Left ventricle myocardium inferior (tissue), 1 donor: ENCODE measurements at regions not wholly inside any gene's neighbourhood (a gene's known extent, or its start where the extent isn't known, plus 50 kb on each side); places are given as distances from the start of the nearest gene placed in this dataset.

Source experiments
- DNase-seq: peaks from one replicate; pipeline ENCODE4 v3.0.0-alpha.2; 2020
- H3K27ac ChIP-seq: fragments of 200-600 bp; replicated peaks from 2 replicates; pipeline ENCODE4 v1.8.0; 2021
- H3K27me3 ChIP-seq: fragments of 200-600 bp; 2 replicates; pipeline ENCODE4 v1.8.0; 2021; ENCODE audit warnings: low read depth
- H3K36me3 ChIP-seq: fragments of 200-600 bp; 2 replicates; pipeline ENCODE4 v1.8.0; 2021
- H3K4me1 ChIP-seq: fragments of 200-600 bp; 2 replicates; pipeline ENCODE4 v1.8.0; 2021
- H3K4me3 ChIP-seq: fragments of 200-600 bp; 2 replicates; pipeline ENCODE4 v1.8.0; 2021; ENCODE audit warnings: mild to moderate bottlenecking, moderate library complexity
- H3K9me3 ChIP-seq: fragments of 200-600 bp; replicated peaks from 2 replicates; pipeline ENCODE4 v1.8.0; 2021
- intact Hi-C: fragments of 100-400 bp; cut with micrococcal nuclease; formaldehyde crosslinking; loops from one replicate; pipeline ENCODE4 v1.11.0; 2022
- TF ChIP-seq, protein P1 (sequence below): fragments of 200-600 bp; IDR thresholded peaks from 2 replicates; pipeline ENCODE4 v1.8.0; 2021; ENCODE audit warnings: antibody characterized with exemption, mild to moderate bottlenecking, borderline replicate concordance
- donor health status: DM: no; HTN: yes; CAD: no; lungs with severe emphysema.

DNA sequence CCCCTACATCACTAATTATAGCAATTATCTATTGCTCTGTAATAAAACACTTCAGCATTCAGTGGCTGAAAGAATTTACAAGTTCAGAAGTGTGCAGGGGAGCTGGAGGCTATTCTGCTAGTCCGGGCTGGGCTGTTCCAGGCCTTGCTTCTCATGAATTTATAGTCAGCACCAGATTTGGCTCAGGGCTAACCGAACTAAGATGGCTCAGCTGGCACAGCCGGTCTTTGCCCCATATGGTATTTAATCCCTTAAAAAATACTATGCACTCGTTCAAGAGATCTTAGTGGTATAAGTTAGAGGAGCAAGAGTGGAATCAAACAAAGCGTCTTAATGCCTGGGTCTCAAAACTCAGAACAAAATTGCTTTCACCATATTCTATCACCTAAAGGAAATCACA, 932.9 kb downstream of the XPNPEP1 start:
- Histone ChIP-seq H3K36me3 (no peaks in the 10 kb centered on the region), H3K4me1 (no peaks in the 10 kb centered on the region), H3K4me3 (no peak overlapping the region), H3K27ac (no peak overlapping the region), H3K27me3 (no peaks in the 10 kb centered on the region), H3K9me3 (no peaks in the 10 kb centered on the region)
- TF ChIP-seq, protein P1, sequence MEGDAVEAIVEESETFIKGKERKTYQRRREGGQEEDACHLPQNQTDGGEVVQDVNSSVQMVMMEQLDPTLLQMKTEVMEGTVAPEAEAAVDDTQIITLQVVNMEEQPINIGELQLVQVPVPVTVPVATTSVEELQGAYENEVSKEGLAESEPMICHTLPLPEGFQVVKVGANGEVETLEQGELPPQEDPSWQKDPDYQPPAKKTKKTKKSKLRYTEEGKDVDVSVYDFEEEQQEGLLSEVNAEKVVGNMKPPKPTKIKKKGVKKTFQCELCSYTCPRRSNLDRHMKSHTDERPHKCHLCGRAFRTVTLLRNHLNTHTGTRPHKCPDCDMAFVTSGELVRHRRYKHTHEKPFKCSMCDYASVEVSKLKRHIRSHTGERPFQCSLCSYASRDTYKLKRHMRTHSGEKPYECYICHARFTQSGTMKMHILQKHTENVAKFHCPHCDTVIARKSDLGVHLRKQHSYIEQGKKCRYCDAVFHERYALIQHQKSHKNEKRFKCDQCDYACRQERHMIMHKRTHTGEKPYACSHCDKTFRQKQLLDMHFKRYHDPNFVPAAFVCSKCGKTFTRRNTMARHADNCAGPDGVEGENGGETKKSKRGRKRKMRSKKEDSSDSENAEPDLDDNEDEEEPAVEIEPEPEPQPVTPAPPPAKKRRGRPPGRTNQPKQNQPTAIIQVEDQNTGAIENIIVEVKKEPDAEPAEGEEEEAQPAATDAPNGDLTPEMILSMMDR: no peak
- intact Hi-C loops: no loop called here
- DNase-seq: no peak

- TF ChIP-seq, protein P1: no peak
- no peak for DNase-seq
- intact Hi-C loops: no loop called here
- no peak overlapping the region for H3K27ac ChIP-seq
- no peak overlapping the region for H3K4me3 ChIP-seq
- no peaks in the 10 kb centered on the region for H3K4me1 ChIP-seq
- H3K9me3 ChIP-seq: no peaks in the 10 kb centered on the region
- H3K36me3 ChIP-seq: no peaks in the 10 kb centered on the region
- no peaks in the 10 kb centered on the region for H3K27me3 ChIP-seq
Observed at GRCh38 chr10:108989976-108990375, 933.3 kb downstream of the XPNPEP1 start.

- peaks cover 5% of the 10 kb centered on the region for H3K27me3 ChIP-seq
- no peak for DNase-seq
- H3K27ac ChIP-seq: no peak overlapping the region
- no peak overlapping the region for H3K4me3 ChIP-seq
- intact Hi-C loops: no loop called here
- H3K36me3 ChIP-seq: no peaks in the 10 kb centered on the region
- no peaks in the 10 kb centered on the region for H3K4me1 ChIP-seq
- H3K9me3 ChIP-seq: peaks cover 21% of the 10 kb centered on the region
- TF ChIP-seq, protein P1: no peak
Observed at GRCh38 chr10:108982159-108982558, 941.2 kb downstream of the XPNPEP1 start.

DNA sequence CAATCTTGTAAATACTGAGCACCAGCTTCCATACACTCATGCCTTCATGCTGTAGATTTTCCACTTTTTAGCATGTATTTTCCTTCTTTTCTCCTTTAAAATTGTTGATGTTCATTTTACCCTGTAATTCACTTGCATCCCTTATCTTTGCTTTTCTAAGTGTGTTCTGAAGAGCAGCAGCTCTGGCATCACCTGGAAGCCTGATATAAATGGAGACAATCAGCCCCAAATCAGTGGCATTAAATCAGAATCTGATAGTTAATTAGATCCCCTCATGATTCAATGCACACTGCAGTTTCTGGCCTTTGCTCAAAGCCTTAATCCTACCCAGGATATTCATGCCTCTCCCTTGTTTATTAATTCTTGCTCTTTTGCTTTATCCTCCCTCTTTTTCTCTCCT, 942.4 kb downstream of the XPNPEP1 start:
- TF ChIP-seq, protein P1: no peak
- no peak overlapping the region for H3K4me3 ChIP-seq
- H3K4me1 ChIP-seq: no peaks in the 10 kb centered on the region
- no peaks in the 10 kb centered on the region for H3K36me3 ChIP-seq
- no peak overlapping the region for H3K27ac ChIP-seq
- H3K9me3 ChIP-seq: peaks cover 30% of the 10 kb centered on the region
- DNase-seq: no peak
- peaks cover 5% of the 10 kb centered on the region for H3K27me3 ChIP-seq
- intact Hi-C loops: no loop called here

- no peaks in the 10 kb centered on the region for H3K36me3 ChIP-seq
- no peaks in the 10 kb centered on the region for H3K4me1 ChIP-seq
- H3K4me3 ChIP-seq: no peak overlapping the region
- DNase-seq: no peak
- no peak overlapping the region for H3K27ac ChIP-seq
- intact Hi-C loops: no loop called here
- TF ChIP-seq, protein P1: no peak
- H3K9me3 ChIP-seq: peaks cover 41% of the 10 kb centered on the region
- H3K27me3 ChIP-seq: no peaks in the 10 kb centered on the region
Observed at GRCh38 chr10:108975459-108976058, 947.8 kb downstream of the XPNPEP1 start.

DNA sequence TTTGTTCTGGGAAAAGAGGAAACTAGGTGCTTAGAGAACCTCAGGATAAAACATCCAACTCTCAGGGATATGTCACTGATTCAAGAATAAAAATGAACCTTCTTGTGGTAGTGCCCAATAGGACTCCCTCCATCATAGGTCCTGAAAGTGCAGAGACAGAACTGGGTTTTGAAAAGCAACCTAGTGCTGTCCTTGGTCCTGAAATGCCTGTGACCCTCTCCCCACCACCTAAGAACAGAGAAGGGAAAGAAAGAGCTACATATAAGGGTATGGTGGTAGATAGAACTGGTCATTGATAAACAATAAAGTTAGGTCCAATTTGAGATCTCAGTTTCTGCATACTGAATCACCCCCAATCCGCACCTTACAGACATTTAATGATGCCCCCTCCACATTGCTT, 953.3 kb downstream of the XPNPEP1 start:
- intact Hi-C loops: no loop called here
- DNase-seq: no peak
- Histone ChIP-seq H3K4me3 (no peak overlapping the region), H3K27ac (no peak overlapping the region), H3K4me1 (no peaks in the 10 kb centered on the region), H3K9me3 (peaks cover 10% of the 10 kb centered on the region), H3K27me3 (no peaks in the 10 kb centered on the region), H3K36me3 (no peaks in the 10 kb centered on the region)
- TF ChIP-seq, protein P1: no peak
